GM18909 (cell line): ENCODE measurements at regions not wholly inside any gene's neighbourhood (a gene's known extent, or its start where the extent isn't known, plus 50 kb on each side); places are given as distances from the start of the nearest gene placed in this dataset.

ENCODE experiments used
- ATAC-seq: cut with Tn5 transposase; IDR thresholded peaks from one replicate; pipeline ENCODE4 v1.9.1; 2021; ENCODE audit warnings: mild to moderate bottlenecking; ENCODE audit not compliant: unreplicated experiment, poor library complexity

DNA sequence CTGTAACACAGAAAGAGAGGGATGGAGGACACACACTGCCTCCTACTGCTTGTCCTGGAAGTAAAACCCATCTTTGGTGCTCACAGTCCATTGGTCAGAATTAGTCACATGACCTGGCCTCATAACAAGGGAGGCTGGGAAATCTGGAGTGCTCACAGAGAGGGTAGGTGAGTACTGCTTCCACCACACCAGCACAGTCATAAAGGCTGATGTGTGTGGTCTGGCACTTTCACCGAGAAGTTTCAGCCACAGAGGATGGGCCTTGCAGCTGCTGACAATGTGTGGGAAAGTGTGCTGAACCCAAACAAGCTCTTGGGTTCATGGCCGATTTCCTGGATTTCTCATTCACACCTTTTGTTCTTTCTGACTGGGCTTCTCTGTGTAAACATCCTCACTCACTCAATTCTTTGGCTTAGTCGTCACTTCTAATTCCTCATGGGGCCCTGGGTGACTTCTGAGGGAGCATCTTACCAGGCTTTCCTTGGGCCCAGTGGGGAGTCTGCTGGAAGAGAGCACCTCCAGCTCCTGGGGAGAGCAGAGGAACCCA, 100.7 kb downstream of the ASB7 start:
- peak; percentile 99 for ATAC-seq

GRCh38 chr15:100703671-100704070, 101.3 kb downstream of the ASB7 start:
- ATAC-seq: no peak

- ATAC-seq: no peak
Observed at GRCh38 chr15:100704281-100705055, 102.1 kb downstream of the ASB7 start.

DNA sequence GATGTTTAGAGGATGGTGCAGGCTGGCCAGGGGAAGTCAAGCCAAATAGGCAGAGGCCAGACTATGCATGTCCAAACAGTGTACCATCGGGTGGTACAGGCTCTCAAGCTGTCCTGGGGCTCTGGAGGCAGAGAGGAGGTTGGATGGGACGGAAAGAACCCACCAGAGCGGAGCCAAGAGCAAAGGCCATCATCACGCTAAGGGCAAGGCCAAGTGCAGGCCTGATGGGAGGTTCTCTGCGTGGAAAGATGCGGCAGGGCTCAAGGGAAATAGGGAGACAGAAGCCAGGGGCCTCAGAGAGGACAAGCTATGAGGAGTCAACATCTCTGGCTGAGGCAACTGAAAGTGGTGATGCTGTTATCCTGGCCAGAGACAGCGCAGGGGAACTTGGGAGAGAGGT, 102.7 kb downstream of the ASB7 start:
- ATAC-seq: no peak

DNA sequence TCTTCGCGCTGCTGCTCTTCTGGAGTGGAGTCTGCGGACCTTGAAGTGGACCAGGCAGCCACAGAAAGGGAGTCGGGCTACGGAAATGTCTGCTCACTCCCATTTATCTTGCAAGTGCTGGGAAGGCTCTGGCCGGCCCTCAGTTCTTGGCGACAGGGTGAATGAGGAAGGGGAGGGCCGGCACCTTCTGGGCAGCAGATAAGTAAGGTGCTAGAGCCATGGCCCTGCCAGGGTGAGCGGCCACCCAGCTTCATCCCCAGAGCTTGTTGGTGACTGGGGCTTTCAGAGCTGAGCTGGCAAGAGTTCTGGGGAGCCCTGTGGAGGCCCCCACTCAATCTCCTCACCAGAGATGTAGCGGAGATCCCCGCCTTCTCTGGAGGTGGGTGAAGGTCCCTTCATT, 103.5 kb downstream of the ASB7 start:
- ATAC-seq: no peak

DNA sequence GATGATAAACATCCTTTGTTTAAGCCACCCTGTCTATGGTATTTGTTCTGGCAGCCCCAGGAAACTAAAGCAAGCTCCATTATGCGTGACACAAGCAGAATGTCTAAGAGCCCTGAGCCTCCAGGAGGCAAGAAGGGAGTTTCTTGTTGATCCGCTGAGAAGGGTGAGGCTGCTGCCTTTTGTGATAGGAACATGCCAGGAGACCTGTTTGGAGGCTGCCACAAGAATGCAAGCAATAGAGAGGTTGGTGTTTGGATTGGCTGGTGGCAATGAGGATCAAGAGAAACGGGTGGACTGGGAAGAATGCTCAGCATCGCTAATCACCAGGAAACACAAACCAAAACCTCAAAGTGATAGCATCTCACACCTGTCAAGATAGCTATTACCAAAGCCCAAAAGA, 104.8 kb downstream of the ASB7 start:
- ATAC-seq: no peak

- ATAC-seq: no peak
Observed at GRCh38 chr15:100708916-100709315, 106.5 kb downstream of the ASB7 start.

GRCh38 chr15:100710222-100710621, 107.8 kb downstream of the ASB7 start:
- no peak for ATAC-seq

DNA sequence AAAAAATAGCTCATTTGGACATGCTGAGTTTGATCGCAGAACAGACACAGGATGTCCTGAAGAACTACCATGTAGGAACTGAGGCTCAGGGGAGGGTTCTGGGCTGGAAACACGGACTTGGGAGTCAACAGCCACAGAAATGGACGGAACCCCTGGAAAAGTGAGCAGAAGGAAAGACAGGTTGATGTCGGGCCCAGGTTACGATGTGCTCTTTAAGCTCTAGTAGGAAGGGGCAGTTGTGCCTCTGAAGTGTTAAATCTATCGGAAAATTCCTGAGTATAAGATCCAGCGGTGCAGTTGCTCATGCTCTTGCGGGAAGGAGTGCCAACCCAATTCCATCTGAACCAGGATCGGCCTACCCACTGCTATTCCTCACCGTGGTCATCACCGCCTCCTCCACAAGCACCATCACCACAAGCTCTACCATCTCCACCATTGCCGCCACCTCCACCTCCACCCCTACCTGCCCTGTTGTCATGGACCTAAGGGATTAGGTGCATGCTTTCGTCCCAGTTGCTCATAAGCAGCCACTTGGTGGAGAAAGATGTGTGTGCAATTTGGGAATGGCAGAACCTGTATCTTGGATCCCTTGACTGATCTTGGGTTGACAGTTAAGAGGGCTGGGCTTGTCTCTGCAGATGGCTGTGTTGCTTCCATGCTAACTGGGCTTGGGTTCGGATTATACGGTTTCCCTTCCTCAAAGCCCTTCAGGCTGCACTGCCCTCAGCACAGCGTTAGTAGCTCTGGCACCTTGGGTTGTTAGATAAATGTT, 108.5 kb downstream of the ASB7 start:
- ATAC-seq: no peak

GRCh38 chr15:100711516-100712021, 109.2 kb downstream of the ASB7 start:
- ATAC-seq: no peak

DNA sequence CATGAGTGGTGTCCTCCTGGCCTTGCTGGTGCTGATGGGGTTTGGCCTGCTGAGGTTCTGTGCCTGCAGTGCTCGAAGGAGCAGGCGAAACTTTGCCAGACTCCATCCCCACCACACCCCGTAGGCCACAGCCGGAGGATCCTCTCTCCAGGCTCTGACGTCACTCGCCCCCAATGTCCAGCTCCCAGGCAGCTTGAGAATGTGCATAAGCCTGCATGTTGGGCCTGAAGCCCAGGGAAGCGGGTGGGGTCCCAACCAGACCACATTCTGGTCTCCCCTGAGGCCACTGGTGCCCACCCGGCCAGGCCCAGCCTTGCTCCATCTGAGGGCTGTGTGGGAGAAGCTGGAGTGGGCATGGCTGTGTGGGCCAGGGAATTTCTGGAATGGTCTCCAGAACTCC, 109.8 kb downstream of the ASB7 start:
- no peak for ATAC-seq

DNA sequence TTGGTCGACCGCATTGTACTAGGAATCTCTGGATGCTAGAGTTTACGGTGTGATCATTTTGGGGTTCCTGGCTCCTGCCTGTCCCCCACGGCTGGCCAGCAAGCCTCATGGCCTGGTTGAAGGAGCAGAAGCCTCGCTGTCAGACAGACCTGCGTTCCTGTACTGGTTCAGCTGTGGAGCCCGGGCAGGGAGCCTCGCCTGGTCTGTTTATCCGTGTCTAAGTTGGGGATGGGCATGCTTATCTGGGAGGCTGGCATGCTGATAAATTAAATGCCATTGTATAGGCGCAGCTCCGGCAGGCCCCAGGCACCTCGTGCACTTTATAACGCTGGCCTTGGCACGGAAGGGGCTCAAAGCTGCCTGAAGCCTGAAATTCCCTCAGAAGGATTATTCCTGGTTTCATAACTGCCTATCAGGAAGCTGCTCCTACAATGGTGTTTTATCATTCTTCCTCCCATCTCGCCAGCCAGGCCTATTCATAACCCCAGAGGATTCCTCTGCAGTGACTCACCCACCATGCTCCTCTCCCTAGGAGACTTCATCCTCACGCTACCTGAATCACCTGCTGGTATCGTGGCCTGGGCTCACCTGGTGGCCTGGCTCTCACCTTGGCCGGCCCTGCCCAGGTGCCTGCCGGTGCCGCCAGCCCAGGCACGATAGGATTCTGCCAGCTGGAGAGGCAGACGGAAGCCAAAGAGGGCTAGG, 110.9 kb downstream of the ASB7 start:
- ATAC-seq: no peak

- no peak for ATAC-seq
Observed at GRCh38 chr15:100714034-100714748, 111.8 kb downstream of the ASB7 start.

- no peak for ATAC-seq
Observed at GRCh38 chr15:100714749-100715342, 112.5 kb downstream of the ASB7 start.

DNA sequence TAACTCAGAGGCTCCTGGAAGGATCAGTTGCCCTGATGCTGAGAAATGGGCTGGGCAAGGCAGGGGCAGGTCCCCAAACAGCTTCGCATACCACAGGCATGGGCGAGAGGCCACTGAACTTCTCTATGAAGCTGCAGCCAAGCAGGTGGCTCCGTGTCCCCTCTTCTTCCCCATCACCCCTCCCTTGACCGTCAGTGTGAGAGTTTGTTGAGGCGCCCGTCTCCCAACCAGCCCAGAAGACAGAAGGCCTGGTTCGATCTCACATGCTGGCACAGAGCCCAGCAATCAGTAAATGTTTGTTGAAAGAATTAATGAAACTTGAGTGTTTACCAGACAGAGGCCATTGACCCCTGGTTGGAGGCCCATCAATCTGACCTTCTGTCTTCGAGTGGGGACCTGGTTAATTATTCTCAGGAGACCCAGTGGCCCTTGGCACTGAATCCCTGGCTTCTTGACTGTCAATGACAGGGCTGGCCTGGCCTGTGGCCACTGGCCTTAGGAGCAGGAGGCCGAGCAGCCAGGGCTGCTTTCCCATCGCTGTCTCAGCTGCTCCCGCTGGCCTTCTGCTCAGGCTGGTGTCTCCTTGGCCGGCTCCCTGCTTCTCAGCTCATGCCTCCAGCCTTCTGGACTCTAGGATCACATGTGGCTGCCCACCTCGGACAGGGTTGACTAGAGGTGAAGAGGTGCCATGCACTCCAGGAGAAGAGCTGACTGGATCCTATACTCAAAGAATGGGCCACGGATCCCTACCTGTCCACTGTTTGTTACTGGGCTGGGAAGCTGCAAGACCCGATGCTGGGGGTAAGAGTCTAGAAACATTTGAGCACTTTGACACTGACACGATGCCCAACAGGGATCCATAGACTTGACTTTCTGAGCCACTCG, 113.4 kb downstream of the ASB7 start:
- ATAC-seq: no peak

DNA sequence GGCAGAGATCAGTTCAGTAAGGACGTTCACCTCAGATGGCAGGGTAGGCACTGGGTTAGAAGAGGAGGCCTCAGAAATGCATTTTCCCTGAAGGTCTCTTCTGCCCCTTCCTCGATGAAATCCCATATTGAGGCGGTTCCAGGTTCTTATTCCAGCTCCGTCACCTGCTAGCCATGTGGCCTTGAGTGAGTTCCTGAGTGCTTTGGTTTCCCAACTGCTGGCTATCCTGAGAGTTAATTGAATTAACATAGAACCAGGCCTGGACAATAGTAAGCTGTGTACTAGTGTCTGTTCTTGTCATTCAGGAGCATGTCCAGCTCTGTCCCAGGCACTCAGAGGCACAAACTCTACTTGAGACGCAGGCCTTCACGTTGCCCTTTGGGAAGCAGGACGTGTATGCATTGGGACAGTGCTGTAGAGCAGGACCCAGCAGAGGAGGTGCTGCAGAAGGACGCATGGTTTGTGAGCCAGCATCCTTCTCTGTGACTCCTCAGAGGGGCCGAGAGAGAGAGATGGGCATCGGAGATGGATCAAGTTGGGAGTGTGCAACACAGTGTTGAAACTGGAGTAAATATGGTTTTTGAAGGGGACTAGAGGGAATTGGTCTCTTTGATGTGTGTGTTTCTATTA, 114.2 kb downstream of the ASB7 start:
- no peak for ATAC-seq

DNA sequence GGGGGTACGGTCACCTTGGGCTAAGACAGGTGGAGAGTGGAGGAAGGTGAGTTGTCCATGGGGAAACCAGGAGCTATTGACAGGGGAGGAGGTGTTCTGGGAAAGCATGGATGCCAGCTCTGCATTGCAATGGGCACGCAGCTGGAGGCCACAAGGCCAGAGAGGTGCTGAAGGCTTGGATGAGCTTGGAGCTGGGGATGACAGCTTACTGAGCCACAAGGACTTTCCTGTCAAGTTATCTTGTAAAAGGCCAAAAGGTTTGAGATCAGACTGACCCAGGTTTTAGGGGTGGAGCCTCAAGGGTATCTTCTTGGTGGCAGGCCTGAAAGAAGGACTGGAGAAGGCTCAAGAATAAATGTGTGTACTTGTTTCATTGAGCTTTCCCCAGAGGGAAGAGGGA, 115.2 kb downstream of the ASB7 start:
- ATAC-seq: no peak
